ENCODE measurements at regions not wholly inside any gene's neighbourhood (a gene's known extent, or its start where the extent isn't known, plus 50 kb on each side); places are given as distances from the start of the nearest gene placed in this dataset.
"Not testable (repeated sequence)": the region's sequence is repeated elsewhere in the genome, so short reads cannot be mapped to it uniquely, and the experiment has no call there.

DNA sequence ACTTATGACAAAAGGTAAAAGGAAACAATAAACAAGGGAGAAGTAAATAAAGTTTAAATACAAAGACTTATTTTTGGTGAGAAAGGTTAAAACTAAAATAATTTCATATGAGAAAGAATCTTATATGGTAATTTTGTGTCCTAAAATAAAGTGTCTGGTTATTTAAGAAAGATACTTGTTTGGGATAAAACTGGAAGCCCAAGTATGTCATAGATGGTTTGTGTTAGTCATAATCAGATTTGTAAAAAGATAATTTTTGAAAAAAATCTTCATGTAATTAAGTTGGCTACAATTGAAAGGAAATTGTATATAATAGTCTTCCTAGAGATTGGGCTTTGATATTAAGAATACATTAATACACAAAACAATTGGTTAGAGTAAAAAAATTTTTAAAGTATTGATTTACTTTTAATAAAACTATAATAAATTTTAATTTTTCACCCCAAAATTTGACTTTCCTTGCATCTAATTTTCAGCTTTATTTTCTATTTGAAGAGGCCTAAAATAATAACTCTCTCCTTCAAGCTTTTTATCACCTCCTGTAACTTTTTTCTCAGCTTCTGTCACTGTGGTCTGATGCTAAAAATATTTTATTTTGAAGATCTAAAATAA, 315.6 kb downstream of the SLITRK5 start:
- DNase-seq: no peak

- DNase-seq: no peak
Measured at GRCh38 chr13:87998081-87998480, 326.9 kb downstream of the SLITRK5 start.

DNA sequence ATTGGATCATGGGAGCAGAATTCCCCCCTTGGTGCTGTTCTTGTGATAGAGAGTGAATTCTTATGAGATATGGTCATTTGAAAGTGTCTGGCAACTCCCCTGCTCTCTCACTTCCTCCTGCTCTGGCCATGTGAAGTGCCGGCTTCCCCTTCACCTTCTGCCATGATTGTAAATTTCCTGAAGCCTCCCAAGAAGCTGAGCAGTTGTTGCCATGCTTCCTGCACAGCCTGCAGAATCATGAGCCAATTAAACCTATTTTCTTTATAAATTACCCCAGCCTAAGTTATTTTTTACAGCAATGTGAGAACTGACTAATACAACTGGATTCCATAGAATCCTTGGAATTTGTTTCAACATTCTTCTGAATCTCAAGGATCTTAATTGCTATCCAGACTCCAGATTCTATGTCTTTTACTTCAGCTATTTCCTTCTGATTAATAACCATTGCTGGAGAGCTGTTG, 328.1 kb downstream of the SLITRK5 start:
- DNase-seq: no peak

DNA sequence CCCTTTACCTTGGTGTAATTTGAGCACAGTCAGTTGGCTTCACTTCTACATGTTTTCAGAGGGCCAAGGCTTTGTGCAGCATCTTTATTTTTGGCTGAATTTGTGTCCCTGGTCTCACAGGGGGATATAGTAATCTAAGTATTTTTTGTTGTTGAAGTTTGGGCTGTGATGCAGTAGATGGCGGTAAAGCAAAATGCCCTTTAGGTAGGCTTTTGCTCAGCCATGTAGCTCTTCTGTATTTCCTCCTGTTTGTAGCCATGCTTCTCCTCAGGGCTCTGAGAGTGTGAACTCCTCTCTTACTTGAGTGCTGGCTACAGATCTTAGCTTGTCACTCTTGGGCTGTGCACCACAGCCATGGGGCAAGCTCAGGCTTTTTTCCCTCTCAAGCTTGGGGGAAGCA, 328.6 kb downstream of the SLITRK5 start:
- no peak for DNase-seq

GRCh38 chr13:88000239-88000638, 329.1 kb downstream of the SLITRK5 start:
- no peak for DNase-seq

DNA sequence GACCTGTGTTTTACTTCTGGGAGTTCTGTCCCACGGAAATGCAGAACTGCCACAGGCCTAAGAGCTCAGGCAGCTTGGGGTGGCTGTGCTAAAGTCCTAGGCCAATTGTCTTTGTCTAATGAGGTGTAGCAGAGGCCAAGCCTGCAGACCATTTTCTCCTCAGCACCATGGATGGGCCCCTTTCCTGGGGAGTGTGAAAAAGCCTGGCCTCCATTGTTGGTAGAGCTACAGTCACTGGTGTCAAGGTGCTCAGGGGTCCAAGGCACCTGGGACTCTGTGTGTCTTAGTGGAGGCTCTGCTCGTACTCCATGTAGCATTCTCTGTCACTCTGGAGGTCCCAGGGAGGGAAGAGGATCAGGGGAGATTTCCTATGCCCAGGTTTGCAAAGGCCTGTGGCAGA, 329.6 kb downstream of the SLITRK5 start:
- DNase-seq: no peak

DNA sequence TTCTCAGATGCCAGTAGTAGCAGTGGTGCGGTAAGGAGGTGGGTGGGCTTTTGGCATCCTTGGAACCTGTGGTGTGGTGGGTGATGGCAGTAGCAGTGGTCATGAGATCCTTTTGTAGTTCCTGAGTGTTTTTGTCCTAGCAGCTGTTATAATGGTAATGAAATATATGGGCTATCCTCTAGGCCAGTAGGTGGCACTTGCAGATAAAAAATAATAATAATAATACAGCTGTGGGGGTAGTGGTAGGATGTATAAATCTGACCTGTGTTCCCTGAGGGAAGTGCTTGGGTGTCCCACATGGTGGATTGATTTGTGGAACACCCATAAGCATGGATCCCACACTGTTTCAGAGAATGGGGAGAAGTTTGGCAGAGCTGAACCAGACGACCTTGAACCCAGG, 334.0 kb downstream of the SLITRK5 start:
- no peak for DNase-seq

GRCh38 chr13:88014527-88014926, 343.4 kb downstream of the SLITRK5 start:
- DNase-seq: no peak

- no peak for DNase-seq
Measured at GRCh38 chr13:88022431-88023208, 351.4 kb downstream of the SLITRK5 start.

- DNase-seq: no peak
Measured at GRCh38 chr13:88026241-88026640, 355.1 kb downstream of the SLITRK5 start.

DNA sequence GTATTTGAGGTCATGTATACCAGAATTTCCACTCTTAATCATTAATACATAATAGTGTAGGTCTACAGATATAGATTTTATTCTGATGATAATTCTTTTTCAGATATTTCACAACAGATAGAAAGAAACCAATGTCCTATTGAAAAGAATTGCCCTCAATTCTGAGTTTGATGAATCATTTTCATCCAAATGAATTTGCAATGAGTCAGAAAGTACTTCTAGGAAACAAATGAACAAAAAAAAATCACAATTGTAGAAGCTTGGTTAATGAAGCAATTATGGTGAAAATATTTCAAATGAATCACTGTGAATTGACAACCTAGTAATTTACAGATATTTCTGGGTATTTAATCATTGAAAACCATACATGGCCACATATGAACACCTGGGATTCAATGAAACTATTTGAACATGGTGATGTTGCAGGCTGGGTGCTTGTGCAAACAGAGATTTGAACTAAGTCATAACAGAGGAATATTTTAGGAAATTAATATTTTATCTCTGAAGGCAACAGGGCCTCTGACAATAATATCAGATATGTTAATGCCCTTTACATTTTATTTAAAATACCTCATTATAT, 360.9 kb downstream of the SLITRK5 start:
- no peak for DNase-seq

DNA sequence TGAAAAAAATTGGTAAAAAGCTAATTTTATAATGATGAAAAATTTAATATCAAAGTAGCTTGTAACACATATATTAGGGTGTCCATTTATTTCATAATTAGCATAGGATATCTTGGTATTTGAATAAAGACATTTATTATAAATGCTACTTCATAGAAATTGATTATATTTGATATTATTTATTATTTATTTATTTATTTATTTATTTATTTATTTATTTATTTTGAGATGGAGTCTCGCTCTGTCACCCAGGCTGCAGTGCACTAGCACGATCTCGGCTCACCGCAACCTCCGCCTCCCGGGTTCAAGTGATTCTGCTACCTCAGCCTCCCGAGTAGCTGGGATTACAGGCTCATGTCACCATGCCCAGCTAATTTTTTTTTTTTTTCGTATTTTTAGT, 365.0 kb downstream of the SLITRK5 start:
- not testable (repeated sequence) for DNase-seq

DNA sequence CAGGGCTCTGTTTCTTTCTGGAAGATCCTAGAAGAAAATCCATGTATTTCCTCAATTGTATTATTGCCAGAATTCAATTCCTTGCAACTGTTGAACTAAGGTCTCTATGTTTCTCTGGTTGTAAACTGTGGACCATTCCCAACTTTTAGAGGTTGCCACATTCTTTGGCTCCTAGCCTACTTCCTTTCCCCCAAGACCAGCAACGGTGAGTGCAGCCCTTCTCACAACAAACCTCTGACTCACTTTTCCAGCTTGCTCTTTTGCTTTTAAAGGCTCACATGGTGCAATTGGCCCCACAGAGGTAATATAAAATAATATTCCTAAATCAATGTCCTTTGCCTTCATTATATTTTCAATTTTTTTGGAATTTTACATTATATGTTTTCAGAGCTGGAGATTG, 371.3 kb downstream of the SLITRK5 start:
- DNase-seq: no peak

DNA sequence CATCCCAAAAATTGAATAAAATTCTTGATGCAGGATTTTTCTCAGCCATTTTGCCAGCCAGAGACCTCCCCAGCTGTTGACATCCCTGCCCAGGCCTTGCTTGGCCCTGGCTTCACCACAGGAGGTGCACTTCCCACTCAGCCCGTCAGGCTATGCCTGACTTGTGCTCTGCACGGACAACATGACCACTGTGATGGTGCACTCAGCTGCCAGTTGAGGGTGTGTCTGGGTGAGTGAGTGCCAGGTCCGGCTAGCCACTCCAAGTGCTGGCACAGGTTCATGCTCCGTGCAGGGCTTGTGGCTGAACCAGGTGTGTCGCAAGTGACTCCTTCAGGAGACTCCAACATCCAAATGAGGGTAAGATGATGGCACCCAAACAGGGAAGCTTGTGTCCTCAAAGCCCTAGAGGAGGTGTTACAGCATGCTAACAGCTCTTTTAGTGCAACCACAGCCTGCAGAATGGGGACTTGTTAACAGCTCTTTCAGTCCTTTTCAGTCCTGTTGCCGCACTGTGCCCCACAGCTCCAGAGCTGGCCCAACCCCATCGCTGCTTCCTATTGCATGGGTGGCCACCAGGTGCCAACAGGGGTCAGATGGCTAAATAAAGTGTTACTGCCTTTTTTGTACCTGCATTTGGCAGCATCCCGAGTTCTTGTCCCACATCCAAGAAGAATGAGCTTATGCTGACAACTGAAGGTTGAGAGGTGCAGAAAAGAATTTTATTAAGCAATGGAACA, 380.7 kb downstream of the SLITRK5 start:
- no peak for DNase-seq

DNA sequence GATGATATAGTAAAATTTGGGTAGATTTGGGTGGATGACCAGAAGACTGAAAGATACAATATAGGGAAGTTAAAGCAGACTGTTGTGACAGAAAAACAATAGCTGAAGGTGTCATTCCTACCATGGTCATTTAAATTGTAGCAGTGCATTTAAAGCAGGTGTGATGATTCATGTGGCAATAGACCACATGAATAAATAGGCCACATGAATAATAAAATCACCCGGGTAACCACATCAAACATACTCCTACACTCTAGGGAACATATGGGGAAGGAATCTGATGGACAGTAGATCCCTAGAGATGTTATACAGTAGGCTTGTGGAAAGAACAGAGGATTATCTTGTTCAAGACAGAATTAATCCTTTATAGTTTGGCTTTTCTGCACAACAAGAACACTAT, 392.6 kb downstream of the SLITRK5 start:
- no peak for DNase-seq

DNA sequence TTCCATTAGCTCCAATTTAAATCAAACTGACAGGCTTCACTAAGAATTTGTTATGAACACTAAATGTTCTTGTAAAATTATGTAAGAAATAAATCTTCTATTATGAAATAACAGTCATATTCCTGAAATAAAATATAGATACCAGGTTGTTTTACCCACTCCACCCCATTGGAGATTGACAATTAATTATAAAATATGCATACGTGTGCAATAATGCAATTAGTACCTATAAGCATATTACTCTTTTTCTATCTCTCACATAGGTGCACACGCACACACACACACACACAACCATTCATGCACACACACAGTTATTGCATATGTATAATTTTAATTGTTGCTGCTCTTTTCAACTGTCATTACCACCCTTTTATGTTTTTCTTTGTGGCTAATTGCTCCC, 395.7 kb downstream of the SLITRK5 start:
- no peak for DNase-seq

DNA sequence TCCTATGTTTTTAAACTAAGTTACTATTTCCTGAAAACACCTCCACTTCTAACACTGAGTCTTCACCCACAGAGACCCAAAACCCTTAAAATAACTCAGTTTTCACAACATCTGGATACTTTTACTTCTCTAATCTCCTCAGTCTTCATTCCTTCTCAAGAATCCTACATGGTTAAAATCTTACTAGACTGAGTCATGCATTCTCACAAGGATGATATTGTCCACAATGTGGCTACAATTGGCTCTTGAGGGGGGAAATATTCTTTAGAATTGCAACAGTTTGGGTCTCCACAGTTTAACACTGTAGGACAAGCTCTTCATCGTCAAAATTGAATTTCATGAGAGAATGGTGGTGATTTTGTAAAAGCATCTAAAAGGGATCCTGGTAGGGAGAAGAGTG, 397.1 kb downstream of the SLITRK5 start:
- no peak for DNase-seq

- DNase-seq: peak; percentile 6
Measured at GRCh38 chr13:88068975-88069374, 397.8 kb downstream of the SLITRK5 start.

DNA sequence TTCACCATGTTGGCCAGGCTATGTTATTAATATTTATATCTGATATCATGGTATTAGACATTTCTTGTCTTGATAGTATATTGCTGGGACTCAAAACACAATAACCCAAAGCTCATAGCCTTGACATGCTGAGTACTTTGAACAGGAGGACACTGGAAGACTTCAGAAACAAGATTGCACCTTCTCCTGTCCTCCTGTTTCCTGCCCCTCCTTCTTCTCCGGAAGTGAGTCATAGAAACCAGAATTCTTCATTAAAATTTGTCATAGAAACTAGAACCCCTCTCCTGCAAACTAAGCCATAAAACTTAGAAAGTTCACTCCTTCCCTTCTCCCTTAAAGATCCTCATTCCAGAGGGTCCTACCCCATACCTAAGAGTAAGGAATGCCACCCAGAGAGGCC, 400.2 kb downstream of the SLITRK5 start:
- no peak for DNase-seq

GRCh38 chr13:88074794-88075510, 403.8 kb downstream of the SLITRK5 start:
- DNase-seq: no peak

- DNase-seq: no peak
Measured at GRCh38 chr13:88085036-88085435, 413.9 kb downstream of the SLITRK5 start.

GRCh38 chr13:88086577-88086976, 415.4 kb downstream of the SLITRK5 start:
- DNase-seq: no peak

GRCh38 chr13:88097541-88097940, 426.4 kb downstream of the SLITRK5 start:
- no peak for DNase-seq
